Cardiac muscle cell (in vitro differentiated cells and primary cell): ENCODE measurements at regions not wholly inside any gene's neighbourhood (a gene's known extent, or its start where the extent isn't known, plus 50 kb on each side); places are given as distances from the start of the nearest gene placed in this dataset.
"Not testable (repeated sequence)": the region's sequence is repeated elsewhere in the genome, so short reads cannot be mapped to it uniquely, and the experiment has no call there.

Experiments used
- DNase-seq, 2 donors: peaks; one replicate each; pipeline versions ENCODE4 v3.0.0 to v3.0.0-alpha.2; 2010 to 2017; ENCODE audit warnings: low read depth in 1 of 2, low spot score in 1 of 2
- H3K27ac ChIP-seq: fragments of 200-600 bp; sonication (generic); 2 replicates; pipeline ENCODE4 v1.5.1; 2016
- H3K27me3 ChIP-seq: fragments of 200-600 bp; sonication (generic); 2 replicates; pipeline ENCODE4 v1.6.0; 2016; ENCODE audit warnings: control low read depth
- H3K36me3 ChIP-seq: fragments of 200-600 bp; sonication (generic); 2 replicates; pipeline ENCODE4 v1.5.1; 2016; ENCODE audit warnings: control low read depth
- H3K4me1 ChIP-seq: fragments of 200-600 bp; sonication (generic); 2 replicates; pipeline ENCODE4 v1.8.1; 2017; ENCODE audit warnings: low read depth, mild to moderate bottlenecking, mixed run types
- H3K4me3 ChIP-seq: fragments of 200-600 bp; sonication (generic); 2 replicates; pipeline ENCODE4 v1.5.1; 2016; ENCODE audit warnings: mild to moderate bottlenecking
- H3K9me3 ChIP-seq: fragments of 200-600 bp; sonication (generic); 2 replicates; pipeline ENCODE4 v1.5.1; 2017; ENCODE audit warnings: low read depth, mild to moderate bottlenecking, control low read depth
- TF ChIP-seq, protein P1 (sequence below): IDR thresholded peaks from 2 replicates; pipeline ENCODE4 v1.5.1; 2012; ENCODE audit warnings: low read depth, mild to moderate bottlenecking, low read length

- Histone ChIP-seq H3K4me1 (no peaks in the 10 kb centered on the region), H3K36me3 (no peaks in the 10 kb centered on the region), H3K9me3 (no peaks in the 10 kb centered on the region), H3K27me3 (no peaks in the 10 kb centered on the region), H3K27ac (no peak overlapping the region), H3K4me3 (no peak overlapping the region)
- TF ChIP-seq, protein P1, sequence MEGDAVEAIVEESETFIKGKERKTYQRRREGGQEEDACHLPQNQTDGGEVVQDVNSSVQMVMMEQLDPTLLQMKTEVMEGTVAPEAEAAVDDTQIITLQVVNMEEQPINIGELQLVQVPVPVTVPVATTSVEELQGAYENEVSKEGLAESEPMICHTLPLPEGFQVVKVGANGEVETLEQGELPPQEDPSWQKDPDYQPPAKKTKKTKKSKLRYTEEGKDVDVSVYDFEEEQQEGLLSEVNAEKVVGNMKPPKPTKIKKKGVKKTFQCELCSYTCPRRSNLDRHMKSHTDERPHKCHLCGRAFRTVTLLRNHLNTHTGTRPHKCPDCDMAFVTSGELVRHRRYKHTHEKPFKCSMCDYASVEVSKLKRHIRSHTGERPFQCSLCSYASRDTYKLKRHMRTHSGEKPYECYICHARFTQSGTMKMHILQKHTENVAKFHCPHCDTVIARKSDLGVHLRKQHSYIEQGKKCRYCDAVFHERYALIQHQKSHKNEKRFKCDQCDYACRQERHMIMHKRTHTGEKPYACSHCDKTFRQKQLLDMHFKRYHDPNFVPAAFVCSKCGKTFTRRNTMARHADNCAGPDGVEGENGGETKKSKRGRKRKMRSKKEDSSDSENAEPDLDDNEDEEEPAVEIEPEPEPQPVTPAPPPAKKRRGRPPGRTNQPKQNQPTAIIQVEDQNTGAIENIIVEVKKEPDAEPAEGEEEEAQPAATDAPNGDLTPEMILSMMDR, result no peak
- DNase-seq, result no peak
Measured at GRCh38 chr17:74140282-74140681, 63.2 kb upstream of the RPL38 start.

- H3K27me3 ChIP-seq, result no peaks in the 10 kb centered on the region
- H3K9me3 ChIP-seq, result no peaks in the 10 kb centered on the region
Measured at GRCh38 chr17:74141612-74142011, 61.9 kb upstream of the RPL38 start.

DNA sequence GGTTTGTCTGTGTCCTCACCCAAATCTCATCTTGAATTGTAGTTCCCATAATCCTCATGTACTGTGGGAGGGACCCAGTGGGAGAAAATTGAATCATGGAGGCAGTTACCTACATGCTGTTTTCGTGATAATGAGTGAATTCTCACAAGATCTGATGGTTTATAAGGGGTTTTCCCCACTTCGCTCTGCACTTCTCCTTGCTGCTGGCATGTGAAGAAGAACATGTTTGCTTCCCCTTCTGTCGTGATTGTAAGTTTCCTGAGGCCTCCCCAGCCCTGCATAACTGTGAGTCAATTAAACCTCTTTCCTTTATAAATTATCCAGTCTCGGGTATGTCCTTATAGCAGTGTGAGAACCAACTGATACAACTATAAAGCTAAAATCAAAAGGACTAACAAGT is 60.2 kb upstream of the RPL38 start:
- not testable (repeated sequence) for H3K9me3 ChIP-seq, H3K36me3 ChIP-seq, H3K27me3 ChIP-seq, DNase-seq, H3K27ac ChIP-seq, H3K4me1 ChIP-seq, H3K4me3 ChIP-seq

More at GRCh38 chr17:74141612-74142011, 61.9 kb upstream of the RPL38 start:
- DNase-seq, result no peak
- TF ChIP-seq, protein P1, result no peak
- Histone ChIP-seq H3K36me3 (no peaks in the 10 kb centered on the region), H3K4me3 (no peak overlapping the region), H3K27ac (no peak overlapping the region), H3K4me1 (no peaks in the 10 kb centered on the region)

DNA sequence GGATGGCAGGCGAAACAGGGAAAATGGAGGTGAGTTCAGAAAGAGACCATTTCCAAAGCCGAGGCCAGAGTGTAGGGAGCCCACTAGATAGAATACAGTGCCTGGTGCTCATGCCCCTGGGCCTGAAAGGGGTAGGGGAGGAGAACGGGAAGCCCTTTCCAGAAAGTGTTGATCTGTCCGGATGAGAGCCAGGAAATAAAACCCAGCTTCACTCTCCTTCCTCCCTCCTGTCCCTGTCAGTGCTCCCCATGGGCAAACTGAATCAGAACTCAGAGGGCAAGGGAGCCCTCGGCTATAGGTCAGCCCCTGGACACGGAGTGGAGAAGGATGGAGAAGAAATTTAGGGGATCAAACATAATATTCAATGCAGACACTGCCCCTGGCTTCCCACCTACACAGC is 57.7 kb upstream of the RPL38 start:
- H3K27ac ChIP-seq, result no peak overlapping the region
- TF ChIP-seq, protein P1, result no peak
- no peak for DNase-seq
- H3K27me3 ChIP-seq, result no peaks in the 10 kb centered on the region
- no peak overlapping the region for H3K4me3 ChIP-seq
- no peaks in the 10 kb centered on the region for H3K36me3 ChIP-seq
- H3K9me3 ChIP-seq, result no peaks in the 10 kb centered on the region
- H3K4me1 ChIP-seq, result no peaks in the 10 kb centered on the region

- no peaks in the 10 kb centered on the region for H3K9me3 ChIP-seq
Measured at GRCh38 chr17:74146196-74146595, 57.3 kb upstream of the RPL38 start.

GRCh38 chr17:74147056-74147835 is 56.2 kb upstream of the RPL38 start:
- no peaks in the 10 kb centered on the region for H3K27me3 ChIP-seq
- no peak overlapping the region for H3K4me3 ChIP-seq
- H3K9me3 ChIP-seq, result no peaks in the 10 kb centered on the region
- no peaks in the 10 kb centered on the region for H3K36me3 ChIP-seq
- no peak overlapping the region for H3K27ac ChIP-seq
- H3K4me1 ChIP-seq, result no peaks in the 10 kb centered on the region
- TF ChIP-seq, protein P1, result no peak
- DNase-seq, result no peak

More at GRCh38 chr17:74146196-74146595, 57.3 kb upstream of the RPL38 start:
- no peaks in the 10 kb centered on the region for H3K27me3 ChIP-seq
- TF ChIP-seq, protein P1, result no peak
- no peak for DNase-seq
- H3K4me3 ChIP-seq, result no peak overlapping the region
- H3K4me1 ChIP-seq, result no peaks in the 10 kb centered on the region
- no peak overlapping the region for H3K27ac ChIP-seq
- no peaks in the 10 kb centered on the region for H3K36me3 ChIP-seq
